Uterus (tissue), 3 donors: ENCODE measurements at regions not wholly inside any gene's neighbourhood (a gene's known extent, or its start where the extent isn't known, plus 50 kb on each side); places are given as distances from the start of the nearest gene placed in this dataset.
"Not testable (repeated sequence)": the region's sequence is repeated elsewhere in the genome, so short reads cannot be mapped to it uniquely, and the experiment has no call there.

Source experiments
- DNase-seq, 2 donors: peaks; one replicate each; pipeline ENCODE4 v3.0.0-alpha.2; 2019 to 2020
- H3K27ac ChIP-seq, 2 donors: fragments of 200-600 bp; sonication (generic); 1 replicate in 1 of 2; 2 replicates in 1 of 2; pipeline ENCODE4 v1.5.1; 2016 to 2018
- H3K27me3 ChIP-seq, 2 donors: fragments of 200-600 bp; sonication (generic); one replicate each; pipeline ENCODE4 v1.5.1; 2018 to 2019; ENCODE audit warnings: control low read depth in 1 of 2
- H3K36me3 ChIP-seq, 2 donors: fragments of 200-600 bp; sonication (generic); one replicate each; pipeline ENCODE4 v1.5.1; 2019; ENCODE audit warnings: control low read depth in 1 of 2
- H3K4me1 ChIP-seq, 2 donors: fragments of 200-600 bp; sonication (generic); one replicate each; pipeline ENCODE4 v1.5.1; 2018 to 2019; ENCODE audit warnings: control low read depth in 1 of 2
- H3K4me3 ChIP-seq, 2 donors: fragments of 200-600 bp; sonication (generic); 1 replicate in 1 of 2; 2 replicates in 1 of 2; pipeline ENCODE4 v1.5.1; 2018 to 2019; ENCODE audit warnings: mild to moderate bottlenecking in 1 of 2
- H3K9me3 ChIP-seq, 2 donors: fragments of 200-600 bp; sonication (generic); one replicate each; pipeline ENCODE4 v1.5.1; 2019; ENCODE audit warnings: control low read depth in 1 of 2
- CTCF ChIP-seq, 4 experiments: fragments of 200-600 bp in 2 of 4; fragments of 450-650 bp in 2 of 4; sonication (generic) in 2 of 4; IDR thresholded peaks; one replicate each; pipeline ENCODE4 v1.5.1; 2016 to 2019; ENCODE audit warnings: antibody characterized with exemption in 4 of 4, mild to moderate bottlenecking in 2 of 4, moderate library complexity in 1 of 4
- POLR2A ChIP-seq, 2 donors: fragments of 450-650 bp; IDR thresholded peaks; one replicate each; pipeline ENCODE4 v1.6.1; 2016; ENCODE audit warnings: antibody characterized with exemption in 2 of 2, mild to moderate bottlenecking in 1 of 2, moderate library complexity in 1 of 2
- intact Hi-C: fragments of 100-400 bp; cut with DNase I; formaldehyde crosslinking; loops from one replicate; pipeline ENCODE4 v1.15.1; 2023; ENCODE audit warnings: low total_unique reads
- donor health status: DM: yes; HTN: yes; CAD: no.

GRCh38 chr3:8305371-8305770 is 196.3 kb upstream of the LMCD1 start:
- no peaks in the 10 kb centered on the region for H3K4me1 ChIP-seq
- no peak for DNase-seq
- H3K9me3 ChIP-seq: no peaks in the 10 kb centered on the region
- H3K27me3 ChIP-seq: no peaks in the 10 kb centered on the region
- no peak for TF ChIP-seq POLR2A (IDR thresholded peaks at IDR 0.05)
- no peak for TF ChIP-seq CTCF (IDR thresholded peaks at IDR 0.05)
- no peaks in the 10 kb centered on the region for H3K36me3 ChIP-seq
- intact Hi-C loops: no loop called here
- H3K27ac ChIP-seq: no peak overlapping the region
- H3K4me3 ChIP-seq: no peak overlapping the region

- H3K27ac ChIP-seq: no peak overlapping the region
- DNase-seq: no peak
- no peak overlapping the region for H3K4me3 ChIP-seq
- TF ChIP-seq POLR2A (IDR thresholded peaks at IDR 0.05): no peak
- TF ChIP-seq CTCF (IDR thresholded peaks at IDR 0.05): no peak
- H3K4me1 ChIP-seq: no peaks in the 10 kb centered on the region
- no peaks in the 10 kb centered on the region for H3K27me3 ChIP-seq
- no peaks in the 10 kb centered on the region for H3K9me3 ChIP-seq
- intact Hi-C loops: no loop called here
- H3K36me3 ChIP-seq: no peaks in the 10 kb centered on the region
Measured at GRCh38 chr3:8307545-8308110, 194.0 kb upstream of the LMCD1 start.

- H3K27ac ChIP-seq: no peak overlapping the region
- no peaks in the 10 kb centered on the region for H3K4me1 ChIP-seq
- no peaks in the 10 kb centered on the region for H3K9me3 ChIP-seq
- no peak for DNase-seq
- intact Hi-C loops: no loop called here
- TF ChIP-seq CTCF (IDR thresholded peaks at IDR 0.05): no peak
- no peak for TF ChIP-seq POLR2A (IDR thresholded peaks at IDR 0.05)
- H3K27me3 ChIP-seq: no peaks in the 10 kb centered on the region
- no peak overlapping the region for H3K4me3 ChIP-seq
- H3K36me3 ChIP-seq: no peaks in the 10 kb centered on the region
Measured at GRCh38 chr3:8311321-8311720, 190.3 kb upstream of the LMCD1 start.

GRCh38 chr3:8312685-8313084 is 188.9 kb upstream of the LMCD1 start:
- intact Hi-C loops: no loop called here
- TF ChIP-seq POLR2A (IDR thresholded peaks at IDR 0.05) (no peak), CTCF (IDR thresholded peaks at IDR 0.05) (no peak)
- DNase-seq: no peak

GRCh38 chr3:8313560-8314267 is 187.9 kb upstream of the LMCD1 start:
- H3K27ac ChIP-seq: no peak overlapping the region
- no peaks in the 10 kb centered on the region for H3K4me1 ChIP-seq
- intact Hi-C loops: no loop called here
- H3K36me3 ChIP-seq: no peaks in the 10 kb centered on the region
- H3K4me3 ChIP-seq: no peak overlapping the region
- TF ChIP-seq POLR2A (IDR thresholded peaks at IDR 0.05) (no peak), CTCF (IDR thresholded peaks at IDR 0.05) (no peak)
- no peaks in the 10 kb centered on the region for H3K9me3 ChIP-seq
- DNase-seq: no peak
- no peaks in the 10 kb centered on the region for H3K27me3 ChIP-seq

More at GRCh38 chr3:8312685-8313084, 188.9 kb upstream of the LMCD1 start:
- no peaks in the 10 kb centered on the region for H3K36me3 ChIP-seq
- H3K4me1 ChIP-seq: no peaks in the 10 kb centered on the region
- no peak overlapping the region for H3K27ac ChIP-seq
- no peaks in the 10 kb centered on the region for H3K27me3 ChIP-seq
- no peaks in the 10 kb centered on the region for H3K9me3 ChIP-seq
- H3K4me3 ChIP-seq: no peak overlapping the region

- intact Hi-C loops, H3K4me1 ChIP-seq, H3K9me3 ChIP-seq, H3K4me3 ChIP-seq, H3K36me3 ChIP-seq, H3K27ac ChIP-seq, DNase-seq, H3K27me3 ChIP-seq: not testable (repeated sequence)
Measured at GRCh38 chr3:8315526-8315925, 186.1 kb upstream of the LMCD1 start.
